Activated CD4-positive, CD25-positive, alpha-beta regulatory T cell treated with anti-CD3 and anti-CD28 coated beads, Interleukin-2, amount 50 U/mL, for 72 hours (primary cell): ENCODE measurements at regions not wholly inside any gene's neighbourhood (a gene's known extent, or its start where the extent isn't known, plus 50 kb on each side); places are given as distances from the start of the nearest gene placed in this dataset.
"Not testable (repeated sequence)": the region's sequence is repeated elsewhere in the genome, so short reads cannot be mapped to it uniquely, and the experiment has no call there.

ENCODE experiments used
- DNase-seq: peaks from one replicate; pipeline ENCODE4 v3.0.0; 2021

GRCh38 chr6:141133836-141134235, 998.9 kb upstream of the GJE1 start:
- no peak for DNase-seq

DNA sequence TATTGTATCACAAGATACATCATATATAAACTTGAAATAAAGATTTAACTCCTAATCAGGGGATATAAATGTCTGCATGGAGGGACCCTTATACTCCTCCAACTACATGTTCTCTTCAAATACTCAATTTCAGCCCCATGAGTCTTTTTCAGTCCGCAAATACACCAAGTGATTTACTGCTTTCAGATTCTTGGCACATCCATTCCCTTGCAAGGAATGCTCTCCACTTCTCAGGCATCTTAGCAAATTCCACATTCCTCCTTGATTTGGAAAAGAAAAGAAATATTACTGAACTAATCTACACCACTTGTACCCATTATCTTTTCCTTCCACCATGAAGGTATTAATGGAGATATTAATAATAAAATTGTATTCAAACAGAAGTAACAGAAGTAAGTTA, 999.4 kb upstream of the GJE1 start:
- DNase-seq, result no peak

DNA sequence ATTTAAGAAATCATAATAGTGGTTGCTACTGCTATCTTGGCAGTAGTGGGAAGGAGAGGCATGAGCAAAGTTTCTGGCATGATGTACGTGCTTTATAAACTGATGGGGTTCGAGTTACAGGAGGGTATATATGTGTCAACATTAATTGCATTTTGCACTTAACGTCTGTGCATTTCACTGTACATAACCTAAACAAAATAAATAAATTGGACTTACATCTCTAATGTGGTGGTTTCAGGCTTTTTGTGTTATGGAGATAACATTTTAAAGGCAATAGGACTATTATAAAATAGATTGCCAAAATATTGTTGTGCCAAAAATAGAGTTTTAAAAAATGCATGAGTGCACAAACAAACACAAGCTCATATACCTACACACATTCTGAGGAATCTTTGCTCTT, 1001.1 kb upstream of the GJE1 start:
- DNase-seq, result no peak

DNA sequence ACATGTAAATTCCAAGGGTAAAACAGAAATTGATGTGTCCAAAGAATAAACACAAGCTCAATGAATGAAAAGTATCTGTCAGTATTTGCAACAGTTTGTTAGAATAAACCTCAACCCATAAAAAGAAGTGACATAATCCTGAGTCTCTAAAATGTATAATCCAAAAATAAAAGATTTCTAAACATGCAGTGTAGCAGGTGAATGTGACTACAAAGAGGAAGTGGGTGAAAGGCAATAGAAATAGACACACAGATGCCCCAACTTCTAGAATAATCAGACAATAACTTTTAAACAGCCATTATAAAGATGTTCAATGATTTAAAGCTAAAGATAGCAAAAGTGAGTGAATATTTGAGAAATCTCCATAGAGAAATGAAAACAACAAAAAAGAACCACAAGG, 1009.2 kb upstream of the GJE1 start:
- DNase-seq, result no peak

DNA sequence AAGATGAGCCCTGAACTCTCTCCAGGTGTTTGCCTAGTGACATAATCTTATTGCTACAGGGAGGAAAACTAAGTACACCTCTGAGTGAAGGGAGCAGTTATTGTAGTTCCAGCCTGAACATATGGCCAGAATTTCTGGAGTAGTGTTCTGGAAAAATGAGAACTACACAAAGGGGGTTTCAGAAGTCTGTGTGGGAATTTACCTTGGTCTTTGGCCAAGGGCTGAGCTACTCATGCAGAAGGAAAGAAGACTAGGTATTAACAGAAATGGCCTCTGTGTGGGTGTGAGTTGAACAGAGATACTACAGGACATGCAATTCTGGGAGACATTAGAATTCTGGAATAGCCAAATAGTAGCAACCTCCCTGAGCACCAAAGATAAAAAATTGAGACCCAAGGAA, 1009.7 kb upstream of the GJE1 start:
- DNase-seq, result no peak

- DNase-seq, result no peak
Measured at GRCh38 chr6:141118991-141119390, 1013.7 kb upstream of the GJE1 start.

GRCh38 chr6:141117874-141118273, 1014.9 kb upstream of the GJE1 start:
- DNase-seq, result no peak

GRCh38 chr6:141110481-141110880, 1022.2 kb upstream of the GJE1 start:
- DNase-seq, result no peak

DNA sequence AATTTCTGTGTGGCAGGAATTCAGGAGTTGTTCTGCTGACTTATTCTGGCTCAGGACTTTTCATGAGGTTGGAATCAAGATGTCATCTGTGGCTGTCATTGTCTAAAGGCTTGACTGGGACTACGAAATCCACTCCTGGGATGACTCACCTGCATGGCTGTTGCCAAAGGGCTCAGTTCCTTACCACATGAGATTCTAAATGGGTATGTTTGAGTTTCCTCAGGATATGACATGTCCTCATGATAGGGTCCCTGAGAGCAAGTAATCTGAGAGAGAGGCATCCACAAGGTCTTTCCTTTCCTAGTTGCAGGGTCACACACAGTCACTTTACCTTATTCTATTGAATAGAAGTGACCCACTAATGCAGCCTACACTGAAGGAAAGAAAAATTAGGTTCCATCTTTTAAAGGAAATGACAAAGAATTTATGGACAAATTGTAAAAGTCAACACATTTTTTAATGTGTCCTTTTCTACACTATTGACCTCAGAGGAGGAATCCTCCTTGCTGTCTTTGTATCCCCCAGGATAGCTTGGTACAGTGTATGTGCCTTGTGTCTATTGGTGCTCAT, 1025.0 kb upstream of the GJE1 start:
- no peak for DNase-seq

DNA sequence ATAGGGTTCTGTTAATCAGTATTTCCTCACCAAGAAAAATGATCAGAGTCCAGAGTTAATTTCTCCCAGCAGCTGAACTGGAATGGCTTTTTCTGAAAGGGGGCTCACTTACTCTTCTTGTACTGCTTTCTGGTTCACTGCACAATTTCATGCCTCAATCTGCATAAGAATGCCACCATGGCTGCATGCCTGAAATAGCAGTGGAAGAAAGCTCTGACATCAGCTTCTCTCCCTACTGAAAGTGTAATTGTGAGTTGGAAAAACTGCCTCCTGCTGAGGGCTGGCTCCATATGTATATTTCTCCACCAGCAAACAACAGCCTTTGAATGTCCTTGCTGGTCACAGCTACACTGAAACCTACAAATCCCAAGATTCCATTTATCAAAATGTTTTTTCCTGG, 1027.2 kb upstream of the GJE1 start:
- DNase-seq, result no peak

DNA sequence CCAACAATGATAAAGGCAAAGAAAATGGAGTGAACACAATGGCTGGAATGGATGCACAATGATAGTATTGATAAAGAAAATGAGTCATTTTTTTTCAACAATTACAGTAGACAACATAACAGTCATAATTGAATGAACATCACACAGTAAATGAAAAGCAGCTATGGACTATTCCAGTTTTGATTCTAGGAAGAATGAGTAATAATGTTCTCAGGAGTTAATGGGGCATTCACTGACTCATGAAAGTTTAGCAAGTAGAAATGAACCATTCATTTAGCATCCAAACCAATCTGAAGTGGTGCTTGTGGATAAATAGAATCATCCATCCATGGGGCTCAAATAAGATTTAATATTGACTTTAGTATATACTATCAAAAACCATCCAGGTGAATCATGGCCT, 1029.5 kb upstream of the GJE1 start:
- no peak for DNase-seq

- DNase-seq, result no peak
Measured at GRCh38 chr6:141097471-141097870, 1035.3 kb upstream of the GJE1 start.

- no peak for DNase-seq
Measured at GRCh38 chr6:141095308-141095707, 1037.4 kb upstream of the GJE1 start.

DNA sequence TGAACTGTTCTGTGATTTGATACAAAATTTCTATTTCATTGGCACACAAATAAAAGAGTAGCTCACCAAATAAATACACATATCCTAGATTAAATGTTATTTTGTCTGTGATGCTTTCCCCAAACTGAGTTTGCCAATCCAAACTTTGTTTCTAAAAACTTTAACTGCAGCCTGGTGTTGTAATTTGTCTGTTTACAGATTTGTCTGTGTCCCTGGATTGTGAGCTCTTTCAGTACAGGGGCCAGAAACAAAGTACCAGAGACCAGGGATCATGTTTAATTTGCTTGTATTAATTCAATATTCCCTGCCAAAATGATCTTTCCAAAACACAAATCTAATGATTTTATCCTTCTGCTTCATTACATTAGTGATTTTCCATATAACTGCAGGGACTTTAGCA, 1044.6 kb upstream of the GJE1 start:
- DNase-seq, result no peak

- no peak for DNase-seq
Measured at GRCh38 chr6:141077355-141078333, 1055.1 kb upstream of the GJE1 start.

- DNase-seq, result no peak
Measured at GRCh38 chr6:141057761-141058160, 1075.0 kb upstream of the GJE1 start.

DNA sequence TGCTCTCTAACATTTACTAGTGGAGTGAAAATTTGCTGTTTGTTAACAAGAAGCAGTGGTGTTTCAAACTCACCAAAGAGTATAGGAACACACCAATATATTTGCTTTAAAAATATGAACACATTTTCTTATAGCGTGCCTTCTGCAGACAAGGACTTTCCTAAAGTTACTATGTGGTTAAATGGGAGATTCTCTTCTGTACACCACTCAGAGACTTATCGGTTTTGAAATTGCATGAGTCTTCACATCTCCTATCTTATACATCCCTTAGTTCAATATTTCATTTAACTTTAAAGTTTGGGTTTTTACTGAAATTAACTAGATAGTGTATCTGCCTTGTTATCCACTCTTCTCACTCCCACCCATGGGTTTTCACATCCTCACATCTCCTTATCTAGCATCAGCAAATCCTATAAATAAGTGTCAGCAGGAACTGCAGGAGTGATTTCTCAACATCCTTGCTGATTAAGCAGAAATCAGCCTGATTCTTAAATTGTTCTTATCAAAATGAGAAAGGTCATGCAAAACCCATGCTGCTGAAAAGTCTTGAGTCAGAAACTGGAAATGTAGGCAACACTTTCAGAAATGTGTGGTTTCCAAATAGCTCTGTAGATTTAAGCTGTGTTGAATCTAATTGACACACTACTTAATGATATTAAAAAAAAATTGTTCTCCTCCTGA, 1075.6 kb upstream of the GJE1 start:
- DNase-seq, result no peak

DNA sequence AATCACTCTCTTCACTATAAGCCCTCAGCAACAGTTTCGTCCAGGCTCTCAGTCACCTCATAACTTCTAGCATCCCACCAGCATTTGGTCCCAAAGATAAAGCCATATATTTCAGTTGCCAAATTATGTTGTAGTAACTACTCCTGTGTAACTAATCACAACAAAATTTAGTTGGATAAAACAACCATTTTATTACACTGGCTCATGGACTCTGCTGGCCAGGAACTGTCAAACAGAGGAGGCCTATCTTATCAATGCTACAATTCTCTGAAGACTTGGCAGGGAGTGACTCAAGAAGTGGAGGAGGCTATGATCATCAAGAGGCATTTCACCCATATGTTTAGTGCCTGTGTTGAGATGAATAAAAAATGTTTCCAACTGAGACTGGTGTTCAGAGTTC, 1082.3 kb upstream of the GJE1 start:
- no peak for DNase-seq

DNA sequence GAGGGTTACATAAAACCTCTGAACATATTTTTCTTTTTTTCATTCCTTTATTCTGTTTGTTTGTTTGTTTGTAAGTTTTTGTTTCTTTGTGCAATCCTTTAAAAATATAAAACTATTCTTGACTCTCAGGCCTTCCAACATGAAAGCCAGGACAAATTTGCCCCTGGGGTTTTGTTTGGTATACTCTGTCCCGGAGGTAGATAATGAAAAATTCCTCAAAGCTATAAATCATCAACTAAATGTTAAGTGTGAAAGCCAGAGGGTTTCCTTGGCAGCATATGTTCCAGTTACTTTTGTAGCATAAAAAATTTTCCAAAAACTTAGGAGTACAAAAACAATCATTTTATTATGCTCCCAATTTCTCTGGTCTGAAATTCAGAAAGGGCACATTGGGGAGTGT, 1084.3 kb upstream of the GJE1 start:
- DNase-seq, result no peak

DNA sequence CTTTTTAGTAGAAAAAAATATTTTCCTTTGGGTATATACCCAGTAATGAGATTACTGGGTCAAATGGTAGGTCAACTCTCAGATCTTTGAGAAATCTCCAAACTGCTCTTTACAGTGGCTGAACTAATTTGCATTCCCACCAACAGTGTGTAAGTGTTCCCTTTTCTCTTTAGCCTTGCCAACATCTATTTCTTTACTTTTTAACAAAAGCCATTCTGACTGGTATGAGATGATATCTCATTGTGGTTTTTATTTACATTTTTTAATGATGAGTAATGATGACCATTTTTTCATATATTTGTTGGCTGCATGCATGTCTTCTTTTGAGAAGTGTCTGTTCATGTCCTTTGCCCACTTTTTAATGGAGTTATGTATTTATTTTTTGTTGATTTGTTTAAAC, 1086.2 kb upstream of the GJE1 start:
- DNase-seq, result not testable (repeated sequence)

DNA sequence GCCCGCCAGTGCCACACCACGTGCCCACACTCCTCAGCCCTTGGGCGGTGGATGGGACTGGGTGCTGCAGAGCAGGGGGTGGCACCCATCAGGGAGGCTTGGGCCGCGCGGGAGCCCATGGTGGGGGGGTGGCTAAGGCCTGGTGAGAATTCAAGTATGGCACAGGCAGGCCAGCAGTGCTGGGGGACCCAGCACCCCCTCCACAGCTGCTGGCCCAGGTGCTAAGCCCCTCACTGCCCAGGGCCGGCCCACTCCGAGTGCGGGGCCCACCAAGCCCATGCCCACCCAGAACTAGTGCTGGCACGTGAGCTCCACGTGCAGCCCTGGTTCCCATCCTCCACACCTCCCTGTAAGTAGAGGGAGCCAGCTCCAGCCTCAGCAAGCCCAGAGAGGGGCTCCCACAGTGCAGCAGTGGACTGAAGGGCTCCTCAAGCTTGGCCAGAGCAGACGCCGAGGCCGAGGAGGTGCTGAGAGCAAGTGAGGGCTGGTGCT, 1091.1 kb upstream of the GJE1 start:
- no peak for DNase-seq

DNA sequence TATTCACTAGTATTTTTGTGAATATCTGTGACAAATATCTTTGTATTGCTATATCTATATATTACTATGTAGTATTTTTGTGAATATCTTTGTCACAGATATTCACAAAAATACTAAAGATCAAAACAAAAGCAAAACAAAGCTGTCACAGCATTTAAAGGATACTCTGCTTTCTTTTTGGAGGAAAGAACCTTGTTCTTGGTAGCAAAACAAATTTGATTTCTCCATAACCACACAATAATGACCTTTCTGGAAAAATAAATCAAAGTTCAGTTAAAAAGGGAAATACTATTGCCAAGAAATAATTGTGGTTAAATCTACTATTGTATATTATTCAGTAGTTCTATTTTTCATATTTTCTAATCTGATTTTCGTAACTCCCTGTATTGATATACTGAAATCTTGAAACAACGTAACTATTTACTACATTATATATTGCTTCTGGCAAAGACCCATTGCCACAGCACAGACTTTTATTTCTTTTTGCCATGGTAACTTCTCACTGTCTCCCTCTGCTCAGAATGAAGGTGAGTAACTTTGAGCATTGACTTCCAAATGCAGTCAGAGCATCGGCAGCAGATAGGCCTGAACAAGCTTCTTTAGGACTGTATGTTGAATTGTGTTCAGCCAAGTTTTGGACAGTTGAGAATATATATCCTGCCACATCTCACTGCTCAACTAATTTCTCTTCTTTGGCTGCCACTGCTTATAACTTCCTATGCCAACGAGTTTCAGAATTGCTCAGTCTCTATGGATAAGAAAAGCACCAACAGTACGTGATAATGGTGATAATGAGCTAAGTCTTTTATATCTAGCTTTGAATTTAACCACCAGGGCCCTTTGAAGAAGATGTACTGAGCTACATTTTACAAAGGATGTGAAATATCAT, 1097.2 kb upstream of the GJE1 start:
- DNase-seq, result no peak

GRCh38 chr6:141033101-141033500, 1099.6 kb upstream of the GJE1 start:
- DNase-seq, result no peak
